ENCODE measurements at regions not wholly inside any gene's neighbourhood (a gene's known extent, or its start where the extent isn't known, plus 50 kb on each side); places are given as distances from the start of the nearest gene placed in this dataset.

- DNase-seq = no peak
- Histone ChIP-seq H3K27ac (no peak overlapping the region), H3K4me3 (no peak overlapping the region), H3K9me3 (peaks cover 0 to 12% (median 0%) of the 10 kb centered on the region in 12 donors), H3K4me1 (no peaks in the 10 kb centered on the region), H3K36me3 (no peaks in the 10 kb centered on the region), H3K27me3 (no peaks in the 10 kb centered on the region)
- TF ChIP-seq POLR2A (IDR thresholded peaks at IDR 0.05) (no peak), CTCF (IDR thresholded peaks at IDR 0.05) (no peak)
- ATAC-seq = no peak
- WGBS, 4 donors = 33 to 35% (median 34%) methylated on average over 3 of the region's 3 CpGs
- intact Hi-C loops (cut with DNase I) = no loop called here
Measured at GRCh38 chr5:26031481-26031880, 1006.9 kb downstream of the CDH9 start.

- intact Hi-C loops (cut with DNase I) = no loop called here
- WGBS, 4 donors = 76 to 79% (median 77%) methylated on average over 4 of the region's 4 CpGs
- H3K9me3 ChIP-seq = peaks cover 0 to 10% (median 0%) of the 10 kb centered on the region in 12 donors
Measured at GRCh38 chr5:26026044-26026443, 1012.3 kb downstream of the CDH9 start.

GRCh38 chr5:26024774-26025173, 1013.6 kb downstream of the CDH9 start:
- Histone ChIP-seq H3K9me3 (peaks cover 0 to 3% (median 0%) of the 10 kb centered on the region in 12 donors), H3K4me3 (no peak overlapping the region), H3K36me3 (no peaks in the 10 kb centered on the region), H3K27ac (no peak overlapping the region), H3K27me3 (no peaks in the 10 kb centered on the region), H3K4me1 (no peaks in the 10 kb centered on the region)
- intact Hi-C loops (cut with DNase I) = no loop called here
- 70 to 88% (median 78%) methylated on average over 1 of the region's 1 CpG for WGBS, 4 donors
- no peak for ATAC-seq
- no peak for TF ChIP-seq CTCF (IDR thresholded peaks at IDR 0.05)
- TF ChIP-seq POLR2A (IDR thresholded peaks at IDR 0.05) = no peak
- DNase-seq = no peak

More at GRCh38 chr5:26026044-26026443, 1012.3 kb downstream of the CDH9 start:
- ATAC-seq (no peak), DNase-seq (no peak)
- no peaks in the 10 kb centered on the region for H3K27me3 ChIP-seq
- H3K27ac ChIP-seq = no peak overlapping the region
- no peak overlapping the region for H3K4me3 ChIP-seq
- TF ChIP-seq CTCF (IDR thresholded peaks at IDR 0.05) = no peak
- TF ChIP-seq POLR2A (IDR thresholded peaks at IDR 0.05) = no peak
- H3K36me3 ChIP-seq = no peaks in the 10 kb centered on the region
- H3K4me1 ChIP-seq = no peaks in the 10 kb centered on the region

GRCh38 chr5:26023361-26023760, 1015.0 kb downstream of the CDH9 start:
- DNase-seq (no peak), ATAC-seq (no peak)
- TF ChIP-seq CTCF (IDR thresholded peaks at IDR 0.05) (no peak), POLR2A (IDR thresholded peaks at IDR 0.05) (no peak)
- Histone ChIP-seq H3K9me3 (no peaks in the 10 kb centered on the region), H3K4me1 (no peaks in the 10 kb centered on the region), H3K27ac (no peak overlapping the region), H3K27me3 (no peaks in the 10 kb centered on the region), H3K36me3 (no peaks in the 10 kb centered on the region), H3K4me3 (no peak overlapping the region)
- intact Hi-C loops (cut with DNase I) = no loop called here
- 23 to 42% (median 36%) methylated on average over 4 of the region's 4 CpGs for WGBS, 4 donors

Data from heart left ventricle (tissue), 16 donors.